IMR-90 (cell line): ENCODE measurements at regions not wholly inside any gene's neighbourhood (a gene's known extent, or its start where the extent isn't known, plus 50 kb on each side); places are given as distances from the start of the nearest gene placed in this dataset.

Experiments
- ATAC-seq: fragments of 200-7000 bp; cut with Tn5 transposase; 2 replicates; pipeline ENCODE4 v1.9.1; 2020; ENCODE audit warnings: low read depth, mild to moderate bottlenecking, moderate library complexity
- BruUV-seq: library from RNA; stranded (reverse); fragments of 400-500 nt; replicated peaks from 2 replicates; lab custom pipeline; 2021; lab: Mats Ljungman, UMichigan
- CTCF ChIA-PET: fragments of 300-600 bp; formaldehyde crosslinking; extraction: SDS; loops from one replicate; lab custom pipeline; 2021; ENCODE audit warnings: antibody characterized with exemption; lab: Yijun Ruan, JAX
- POLR2A ChIA-PET: fragments of 300-600 bp; sonication (Branson Sonifier 250); formaldehyde crosslinking; loops from one replicate; lab custom pipeline; 2022; ENCODE audit warnings: antibody characterized with exemption; ENCODE audit not compliant: unreplicated experiment; lab: Charles Lee
- DNase-seq: peaks from one replicate; pipeline ENCODE4 v3.0.0; 2013
- H2AFZ ChIP-seq: replicated peaks from 2 replicates; pipeline ENCODE3; 2013; ENCODE audit warnings: low read length, mild to moderate bottlenecking; ENCODE audit not compliant: poor library complexity
- H2AK5ac ChIP-seq: 2 replicates; pipeline ENCODE4 v1.6.1; 2013; ENCODE audit warnings: low read depth, low read length, inconsistent platforms
- H2AK9ac ChIP-seq: replicated peaks from 2 replicates; pipeline ENCODE3; 2013; ENCODE audit warnings: mild to moderate bottlenecking, low read depth, low read length, moderate library complexity; ENCODE audit not compliant: poor library complexity
- H2BK120ac ChIP-seq: 2 replicates; pipeline ENCODE4 v1.6.1; 2013; ENCODE audit warnings: low read depth, low read length, inconsistent platforms
- H2BK15ac ChIP-seq: 3 replicates; pipeline ENCODE4 v1.6.1; 2013; ENCODE audit warnings: low read depth, low read length, inconsistent platforms
- H2BK20ac ChIP-seq: 2 replicates; pipeline ENCODE4 v1.6.1; 2013; ENCODE audit warnings: low read depth, mild to moderate bottlenecking, inconsistent platforms, low read length, moderate library complexity
- H2BK5ac ChIP-seq: 2 replicates; pipeline ENCODE4 v1.6.1; 2013; ENCODE audit warnings: mild to moderate bottlenecking, low read depth, low read length, inconsistent platforms; ENCODE audit not compliant: poor library complexity, severe bottlenecking
- H3K14ac ChIP-seq: replicated peaks from 2 replicates; pipeline ENCODE4 v1.6.1; 2013; ENCODE audit warnings: low read depth, low read length, inconsistent platforms
- H3K18ac ChIP-seq: 2 replicates; pipeline ENCODE4 v1.6.1; 2013; ENCODE audit warnings: low read depth, low read length, control low read depth
- H3K23ac ChIP-seq: 2 replicates; pipeline ENCODE4 v1.6.1; 2013; ENCODE audit warnings: low read depth, low read length, inconsistent platforms
- H3K27ac ChIP-seq: 2 replicates; pipeline ENCODE4 v1.5.1; 2013; ENCODE audit warnings: mild to moderate bottlenecking, control low read depth, low read length; ENCODE audit not compliant: insufficient read depth
- H3K27me3 ChIP-seq: 2 replicates; pipeline ENCODE4 v1.6.1; 2013; ENCODE audit warnings: low read length; ENCODE audit not compliant: control insufficient read depth, insufficient read depth
- H3K36me3 ChIP-seq: 2 replicates; pipeline ENCODE4 v1.6.1; 2013; ENCODE audit warnings: low read length, mixed read lengths; ENCODE audit not compliant: control insufficient read depth, insufficient read depth
- H3K4ac ChIP-seq: 2 replicates; pipeline ENCODE4 v1.6.1; 2013; ENCODE audit warnings: low read depth, low read length, inconsistent platforms
- H3K4me1 ChIP-seq: 2 replicates; pipeline ENCODE4 v1.6.1; 2013; ENCODE audit warnings: low read length, mixed read lengths; ENCODE audit not compliant: control insufficient read depth, insufficient read depth
- H3K4me2 ChIP-seq: 2 replicates; pipeline ENCODE4 v1.6.1; 2013; ENCODE audit warnings: low read depth, mild to moderate bottlenecking, control low read depth, low read length, moderate library complexity
- H3K4me3 ChIP-seq: 2 replicates; pipeline ENCODE4 v1.5.1; 2013; ENCODE audit warnings: low read depth, mild to moderate bottlenecking, control low read depth, low read length, moderate library complexity; ENCODE audit not compliant: insufficient read depth
- H3K56ac ChIP-seq: 2 replicates; pipeline ENCODE4 v1.6.1; 2013; ENCODE audit warnings: low read length, inconsistent platforms; ENCODE audit not compliant: insufficient read depth; ENCODE audit errors: extremely low read depth
- H3K79me1 ChIP-seq, 2 experiments: 2 replicates each; pipeline ENCODE4 v1.6.1; 2013; ENCODE audit warnings: low read length in 2 of 2, inconsistent platforms in 1 of 2, low read depth in 1 of 2
- H3K9ac ChIP-seq: 2 replicates; pipeline ENCODE4 v1.6.1; 2013; ENCODE audit warnings: low read depth, low read length, control low read depth
- H3K9me1 ChIP-seq: 2 replicates; pipeline ENCODE4 v1.6.1; 2013; ENCODE audit warnings: low read length, inconsistent platforms; ENCODE audit not compliant: insufficient read depth
- H3K9me3 ChIP-seq: 2 replicates; pipeline ENCODE4 v1.6.1; 2013; ENCODE audit warnings: low read length; ENCODE audit not compliant: control insufficient read depth, insufficient read depth
- H4K20me1 ChIP-seq: 2 replicates; pipeline ENCODE4 v1.6.1; 2013; ENCODE audit warnings: low read length, inconsistent platforms; ENCODE audit not compliant: insufficient read depth
- H4K5ac ChIP-seq: 2 replicates; pipeline ENCODE4 v1.6.1; 2013; ENCODE audit warnings: mild to moderate bottlenecking, low read depth, low read length, control low read depth
- H4K8ac ChIP-seq, 2 experiments: 2 replicates each; pipeline ENCODE4 v1.6.1; 2013; ENCODE audit warnings: low read depth in 2 of 2, low read length in 2 of 2, control low read depth in 1 of 2, inconsistent platforms in 1 of 2
- H4K91ac ChIP-seq: 2 replicates; pipeline ENCODE4 v1.6.1; 2013; ENCODE audit warnings: low read depth, low read length, inconsistent platforms; ENCODE audit not compliant: insufficient read depth
- BHLHE40 ChIP-seq: fragments of 150-350 bp; IDR thresholded peaks from 2 replicates; pipeline ENCODE4 v1.6.1; 2016; ENCODE audit warnings: mild to moderate bottlenecking, low read depth, low read length
- CHD1 ChIP-seq: IDR thresholded peaks from 2 replicates; pipeline ENCODE4 v1.6.1; 2012; ENCODE audit warnings: low read depth, low read length, improper control_type of control experiment
- ELK1 ChIP-seq: fragments of 150-350 bp; IDR thresholded peaks from 2 replicates; pipeline ENCODE4 v1.6.1; 2016; ENCODE audit warnings: low read depth, mild to moderate bottlenecking, low read length, moderate library complexity, borderline replicate concordance
- MAZ ChIP-seq: IDR thresholded peaks from 2 replicates; pipeline ENCODE4 v1.6.1; 2012; ENCODE audit warnings: low read depth, mild to moderate bottlenecking, low read length, improper control_type of control experiment, moderate library complexity, borderline replicate concordance
- RAD21 ChIP-seq: IDR thresholded peaks from 2 replicates; pipeline ENCODE4 v1.6.1; 2012; ENCODE audit warnings: low read length, improper control_type of control experiment
- RFX5 ChIP-seq: IDR thresholded peaks from 2 replicates; pipeline ENCODE4 v1.8.0; 2012; ENCODE audit warnings: low read depth, mild to moderate bottlenecking, low read length, moderate library complexity
- USF2 ChIP-seq: fragments of 150-350 bp; IDR thresholded peaks from 2 replicates; pipeline ENCODE4 v1.6.1; 2017; ENCODE audit warnings: mild to moderate bottlenecking, antibody characterized with exemption, low read length, low read depth
- WGBS, 2 experiments: methylation state at CpG; one replicate each; pipeline versions ENCODE4 v1.1.5 to v1.1.7; 2013; ENCODE audit warnings: missing lambda C conversion rate in 2 of 2; ENCODE audit not compliant: insufficient read length in 1 of 2; ENCODE audit errors: extremely low coverage in 2 of 2; 5-methylcytosine and 5-hydroxymethylcytosine counted together
- dilution Hi-C: fragments of 300-500 bp; cut with HindIII; formaldehyde crosslinking; loops from one replicate; pipeline ENCODE4 v1.14.3; 2018; ENCODE audit warnings: low sequenced_read_pairs; ENCODE audit not compliant: unreplicated experiment
- in situ Hi-C: fragments of 300-500 bp; cut with MboI; formaldehyde crosslinking; loops from 3 replicates; pipeline ENCODE4 v1.14.3; 2019; ENCODE audit warnings: low sequenced_read_pairs, inconsistent platforms, mixed read lengths
- intact Hi-C: fragments of 100-400 bp; cut with micrococcal nuclease; formaldehyde crosslinking; loops from 2 replicates; pipeline ENCODE4 v1.10.0; 2022

GRCh38 chr9:22265534-22265933 is 181.1 kb upstream of the DMRTA1 start:
- no CpG with 5 or more reads among the region's 2 CpGs for WGBS, 2 experiments
- dilution Hi-C loops: no loop called here
- no TSS peak for BruUV-seq

More at GRCh38 chr9:22265534-22265933, 181.1 kb upstream of the DMRTA1 start:
- H2BK20ac ChIP-seq: no peak overlapping the region
- H2AK9ac ChIP-seq: no peak overlapping the region
- H3K18ac ChIP-seq: no peak overlapping the region
- intact Hi-C loops: no loop called here
- no peak overlapping the region for H2AFZ ChIP-seq
- ATAC-seq (no peak), DNase-seq (no peak)
- no peak overlapping the region for H4K8ac ChIP-seq
- TF ChIP-seq ELK1: no peak
- TF ChIP-seq CHD1: no peak
- no peak for TF ChIP-seq RFX5
- no peak for TF ChIP-seq USF2
- TF ChIP-seq MAZ: no peak
- no peak for TF ChIP-seq BHLHE40
- TF ChIP-seq RAD21: no peak
- H3K56ac ChIP-seq: no peak overlapping the region
- no peak overlapping the region for H3K9ac ChIP-seq
- no peak overlapping the region for H3K23ac ChIP-seq
- no peak overlapping the region for H2BK15ac ChIP-seq
- ChIA-PET CTCF (no interaction called here), POLR2A (no interaction called here)
- H4K20me1 ChIP-seq: no peaks in the 10 kb centered on the region
- H3K9me3 ChIP-seq: no peaks in the 10 kb centered on the region
- no peak overlapping the region for H4K91ac ChIP-seq
- no peak overlapping the region for H3K27ac ChIP-seq
- no peak overlapping the region for H2AK5ac ChIP-seq
- H2BK5ac ChIP-seq: no peak overlapping the region
- H3K4me1 ChIP-seq: no peaks in the 10 kb centered on the region
- H3K14ac ChIP-seq: no peak overlapping the region
- H4K5ac ChIP-seq: no peak overlapping the region
- no peaks in the 10 kb centered on the region for H3K79me1 ChIP-seq
- no peaks in the 10 kb centered on the region for H3K27me3 ChIP-seq
- H3K4me2 ChIP-seq: no peak overlapping the region
- no peaks in the 10 kb centered on the region for H3K36me3 ChIP-seq
- in situ Hi-C loops: loop anchor here (25.0 kb wide), 1 partner anchor 953 kb away; the partner anchor contains the start of gene IFNA5
- H3K9me1 ChIP-seq: no peaks in the 10 kb centered on the region
- no peak overlapping the region for H3K4me3 ChIP-seq
- no peak overlapping the region for H2BK120ac ChIP-seq
- no peak overlapping the region for H3K4ac ChIP-seq
